Mucosa of descending colon (tissue), 3 donors: ENCODE measurements at regions not wholly inside any gene's neighbourhood (a gene's known extent, or its start where the extent isn't known, plus 50 kb on each side); places are given as distances from the start of the nearest gene placed in this dataset.
"Not testable (repeated sequence)": the region's sequence is repeated elsewhere in the genome, so short reads cannot be mapped to it uniquely, and the experiment has no call there.

Source experiments
- ATAC-seq: fragments of 200-7000 bp; cut with Tn5 transposase; one replicate; pipeline ENCODE4 v1.9.1; 2020; ENCODE audit warnings: mild to moderate bottlenecking, moderate library complexity
- DNase-seq, 3 donors: peaks; one replicate each; pipeline ENCODE4 v3.0.0-alpha.2; 2020
- H3K36me3 ChIP-seq: fragments of 200-600 bp; one replicate; pipeline ENCODE4 v1.8.0; 2021; ENCODE audit warnings: low read depth, mild to moderate bottlenecking
- H3K4me1 ChIP-seq: fragments of 200-600 bp; one replicate; pipeline ENCODE4 v1.8.0; 2021; ENCODE audit warnings: low read depth, mild to moderate bottlenecking
- H3K4me3 ChIP-seq: fragments of 200-600 bp; one replicate; pipeline ENCODE4 v1.8.0; 2021; ENCODE audit warnings: mild to moderate bottlenecking
- H3K9me3 ChIP-seq: fragments of 200-600 bp; one replicate; pipeline ENCODE4 v1.8.0; 2021; ENCODE audit warnings: mild to moderate bottlenecking
- intact Hi-C, 2 donors: fragments of 100-400 bp; cut with DNase I in 1 of 2; cut with micrococcal nuclease in 1 of 2; formaldehyde crosslinking; loops; one replicate each; pipeline versions ENCODE4 v1.11.0 to v1.11.1; 2022; cut with DNase I, micrococcal nuclease
- TF ChIP-seq, protein P1 (sequence below): fragments of 200-600 bp; IDR thresholded peaks from one replicate; pipeline ENCODE4 v1.8.0; 2022; ENCODE audit warnings: antibody characterized with exemption, mild to moderate bottlenecking
- donor health status: DM: no; HTN: no; CAD: no; lungs with moderate emphysema.
- donor health status: DM: no; HTN: no; CAD: no.
- donor health status: DM: no; HTN: yes; CAD: no.

DNA sequence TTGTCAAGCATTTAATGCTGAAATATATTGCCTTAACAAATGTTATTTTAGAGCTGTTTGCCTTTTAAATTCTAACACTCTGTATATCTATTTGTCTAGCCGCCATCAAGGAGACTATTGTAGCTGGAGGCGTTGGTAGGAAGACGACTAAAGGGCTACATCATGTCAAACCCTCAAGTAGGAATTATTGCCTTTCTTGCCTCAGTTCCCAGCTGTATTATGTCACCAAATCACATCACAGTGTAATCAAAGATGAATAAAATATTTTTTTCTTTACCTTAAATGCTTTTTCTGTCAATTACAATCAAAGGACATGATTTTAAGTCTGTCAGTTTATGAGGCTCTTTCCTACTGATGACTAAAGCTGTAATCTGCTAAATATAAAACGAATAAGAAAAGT lies 233.1 kb downstream of the ZIC4 start:
- intact Hi-C loops: no loop called here
- Histone ChIP-seq H3K4me3 (no peak overlapping the region), H3K4me1 (no peaks in the 10 kb centered on the region), H3K36me3 (no peaks in the 10 kb centered on the region), H3K9me3 (peaks cover 4% of the 10 kb centered on the region)
- TF ChIP-seq, protein P1, sequence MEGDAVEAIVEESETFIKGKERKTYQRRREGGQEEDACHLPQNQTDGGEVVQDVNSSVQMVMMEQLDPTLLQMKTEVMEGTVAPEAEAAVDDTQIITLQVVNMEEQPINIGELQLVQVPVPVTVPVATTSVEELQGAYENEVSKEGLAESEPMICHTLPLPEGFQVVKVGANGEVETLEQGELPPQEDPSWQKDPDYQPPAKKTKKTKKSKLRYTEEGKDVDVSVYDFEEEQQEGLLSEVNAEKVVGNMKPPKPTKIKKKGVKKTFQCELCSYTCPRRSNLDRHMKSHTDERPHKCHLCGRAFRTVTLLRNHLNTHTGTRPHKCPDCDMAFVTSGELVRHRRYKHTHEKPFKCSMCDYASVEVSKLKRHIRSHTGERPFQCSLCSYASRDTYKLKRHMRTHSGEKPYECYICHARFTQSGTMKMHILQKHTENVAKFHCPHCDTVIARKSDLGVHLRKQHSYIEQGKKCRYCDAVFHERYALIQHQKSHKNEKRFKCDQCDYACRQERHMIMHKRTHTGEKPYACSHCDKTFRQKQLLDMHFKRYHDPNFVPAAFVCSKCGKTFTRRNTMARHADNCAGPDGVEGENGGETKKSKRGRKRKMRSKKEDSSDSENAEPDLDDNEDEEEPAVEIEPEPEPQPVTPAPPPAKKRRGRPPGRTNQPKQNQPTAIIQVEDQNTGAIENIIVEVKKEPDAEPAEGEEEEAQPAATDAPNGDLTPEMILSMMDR: no peak
- no peak for DNase-seq
- no peak for ATAC-seq

DNA sequence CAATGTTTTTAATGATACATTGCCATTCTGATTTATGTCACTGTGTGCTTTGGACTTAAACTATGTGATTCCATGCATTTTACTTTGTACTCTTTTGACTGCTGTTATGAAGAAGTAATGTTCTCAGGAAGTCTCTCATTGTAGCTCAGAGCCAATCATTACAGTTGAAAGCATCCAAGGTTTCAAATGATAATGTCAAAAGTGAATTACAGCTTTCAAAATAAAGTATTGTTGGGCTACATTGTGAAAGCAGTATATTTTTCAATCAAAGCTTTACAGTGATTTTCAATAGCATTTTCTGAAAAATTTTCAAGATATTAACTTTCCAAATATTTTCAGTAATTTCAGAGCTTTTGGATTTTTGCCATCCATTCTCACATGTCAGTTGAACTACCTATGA lies 243.6 kb downstream of the ZIC4 start:
- Histone ChIP-seq H3K4me1 (no peaks in the 10 kb centered on the region), H3K4me3 (no peak overlapping the region), H3K9me3 (no peaks in the 10 kb centered on the region), H3K36me3 (no peaks in the 10 kb centered on the region)
- TF ChIP-seq, protein P1: no peak
- intact Hi-C loops: no loop called here
- no peak for ATAC-seq
- DNase-seq: no peak

DNA sequence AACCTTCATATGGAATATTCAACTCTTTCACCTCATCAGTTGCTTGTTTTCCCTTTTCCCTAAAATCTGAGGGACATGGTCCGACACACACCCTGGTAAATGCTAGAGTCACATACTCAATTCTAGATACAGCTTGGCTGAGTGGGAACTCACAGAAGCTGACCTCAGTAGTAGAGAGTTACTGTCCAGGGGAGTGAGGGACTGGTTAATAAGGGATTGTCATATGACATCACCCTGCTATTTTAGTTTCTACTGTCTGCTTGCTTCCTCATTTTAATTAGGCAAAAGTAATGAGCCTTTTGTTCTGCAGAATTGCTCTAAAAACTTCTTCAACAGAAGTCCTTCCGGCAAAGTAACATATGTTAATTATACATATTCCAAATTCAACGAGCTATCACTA lies 244.5 kb downstream of the ZIC4 start:
- DNase-seq (no peak), ATAC-seq (no peak)
- H3K4me3 ChIP-seq: no peak overlapping the region
- H3K9me3 ChIP-seq: no peaks in the 10 kb centered on the region
- H3K36me3 ChIP-seq: no peaks in the 10 kb centered on the region
- intact Hi-C loops: no loop called here
- H3K4me1 ChIP-seq: no peaks in the 10 kb centered on the region
- TF ChIP-seq, protein P1: no peak

DNA sequence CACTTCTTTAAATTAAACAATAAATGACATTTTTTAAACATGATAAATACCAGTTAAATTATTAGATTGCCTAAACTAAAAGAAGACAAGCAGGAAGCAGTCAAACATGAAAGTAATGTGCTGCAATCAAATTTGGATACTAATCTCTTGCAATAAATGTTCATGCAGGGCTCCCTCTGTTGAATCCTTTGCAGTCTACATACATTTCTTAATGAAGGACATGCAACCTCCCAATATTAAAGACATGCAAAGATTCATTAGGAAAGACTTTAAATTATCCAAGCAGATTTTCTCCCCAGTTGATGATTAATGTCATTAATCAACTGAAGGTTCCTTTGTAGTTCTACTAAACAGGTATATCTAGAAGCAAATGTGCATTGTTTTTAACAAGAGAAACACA lies 245.4 kb downstream of the ZIC4 start:
- ATAC-seq: no peak
- Histone ChIP-seq H3K4me1 (no peaks in the 10 kb centered on the region), H3K36me3 (no peaks in the 10 kb centered on the region), H3K9me3 (no peaks in the 10 kb centered on the region), H3K4me3 (no peak overlapping the region)
- TF ChIP-seq, protein P1: no peak
- intact Hi-C loops: no loop called here
- DNase-seq: no peak

DNA sequence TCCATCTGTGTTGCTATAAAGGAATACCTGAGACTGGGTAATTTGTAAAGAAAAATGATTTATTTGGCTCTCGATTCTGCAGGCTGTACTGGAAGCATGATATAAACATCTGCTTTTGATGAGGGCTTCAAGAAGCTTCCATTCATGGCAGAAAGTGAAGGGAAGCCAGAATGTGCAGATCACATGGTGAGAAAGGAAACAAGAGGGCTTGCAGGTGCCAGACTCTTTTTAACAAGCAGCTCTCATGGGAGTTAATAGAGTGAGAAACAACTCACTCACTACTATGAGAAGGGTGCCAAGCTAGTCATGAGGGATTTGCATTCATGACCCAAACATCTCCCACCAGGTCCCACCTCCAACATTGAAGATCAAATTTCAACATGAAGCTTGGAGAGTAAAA lies 247.2 kb downstream of the ZIC4 start:
- no peak overlapping the region for H3K4me3 ChIP-seq
- TF ChIP-seq, protein P1: no peak
- H3K9me3 ChIP-seq: peaks cover 7% of the 10 kb centered on the region
- H3K4me1 ChIP-seq: no peaks in the 10 kb centered on the region
- ATAC-seq (no peak), DNase-seq (no peak)
- no peaks in the 10 kb centered on the region for H3K36me3 ChIP-seq
- intact Hi-C loops: no loop called here

DNA sequence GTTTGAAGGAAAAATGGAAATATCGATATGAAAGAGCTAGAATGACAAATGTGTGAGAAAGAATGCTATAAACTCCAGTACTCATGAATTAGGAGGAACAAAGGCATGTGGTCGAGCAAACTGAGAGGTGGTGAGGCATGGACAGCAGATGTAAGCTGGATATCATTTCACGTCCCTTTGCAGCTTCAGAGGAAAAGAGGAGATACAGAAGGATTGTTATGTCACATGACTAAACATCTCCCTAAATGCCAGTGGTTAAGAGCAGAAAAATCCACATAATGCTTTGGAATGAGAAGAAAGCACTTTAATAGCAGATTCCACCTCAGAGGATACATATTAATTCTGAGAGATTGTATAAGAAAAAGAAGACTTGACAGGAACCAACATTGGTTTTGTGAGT lies 248.7 kb downstream of the ZIC4 start:
- no peak overlapping the region for H3K4me3 ChIP-seq
- H3K9me3 ChIP-seq: peaks cover 12% of the 10 kb centered on the region
- H3K4me1 ChIP-seq: no peaks in the 10 kb centered on the region
- TF ChIP-seq, protein P1: no peak
- H3K36me3 ChIP-seq: no peaks in the 10 kb centered on the region
- DNase-seq (no peak), ATAC-seq (no peak)
- intact Hi-C loops: no loop called here

DNA sequence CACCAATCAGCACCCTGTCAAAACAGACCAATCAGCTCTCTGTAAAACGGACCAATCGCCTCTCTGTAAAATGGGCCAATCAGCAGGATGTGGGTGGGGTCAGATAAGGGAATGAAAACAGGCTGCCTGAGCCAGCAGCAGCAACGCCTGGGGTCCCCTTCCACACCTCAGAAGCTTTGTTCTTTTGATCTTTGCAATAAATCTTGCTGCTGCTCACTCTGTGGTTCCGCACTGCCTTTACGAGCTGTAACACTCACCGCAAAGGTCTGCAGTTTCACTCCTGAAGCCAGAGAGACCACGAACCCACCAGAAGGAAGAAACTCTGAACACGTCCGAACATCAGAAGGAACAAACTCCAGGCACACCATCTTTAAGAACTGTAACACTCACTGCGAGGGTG lies 251.4 kb downstream of the ZIC4 start:
- ATAC-seq, H3K36me3 ChIP-seq, H3K4me1 ChIP-seq, DNase-seq, H3K4me3 ChIP-seq, intact Hi-C loops: not testable (repeated sequence)
- peaks cover 12% of the 10 kb centered on the region for H3K9me3 ChIP-seq
